Activated naive CD4-positive, alpha-beta T cell (primary cell): ENCODE measurements at regions not wholly inside any gene's neighbourhood (a gene's known extent, or its start where the extent isn't known, plus 50 kb on each side); places are given as distances from the start of the nearest gene placed in this dataset.
"Not testable (repeated sequence)": the region's sequence is repeated elsewhere in the genome, so short reads cannot be mapped to it uniquely, and the experiment has no call there.

Experiments used
- DNase-seq, 4 experiments: peaks; one replicate each; lab custom pipeline; 2025; lab: John Stamatoyannopoulos, UW

- no peak for DNase-seq
Observed at GRCh38 chr21:27885296-27885711, 918.4 kb upstream of the ADAMTS5 start.

- not testable (repeated sequence) for DNase-seq
Observed at GRCh38 chr21:27881331-27881730, 914.4 kb upstream of the ADAMTS5 start.

- not testable (repeated sequence) for DNase-seq
Observed at GRCh38 chr21:27872411-27872810, 905.5 kb upstream of the ADAMTS5 start.

- not testable (repeated sequence) for DNase-seq
Observed at GRCh38 chr21:27870755-27871154, 903.9 kb upstream of the ADAMTS5 start.

GRCh38 chr21:27860314-27860955, 893.5 kb upstream of the ADAMTS5 start:
- not testable (repeated sequence) for DNase-seq

GRCh38 chr21:27858053-27858825, 891.4 kb upstream of the ADAMTS5 start:
- not testable (repeated sequence) for DNase-seq

- not testable (repeated sequence) for DNase-seq
Observed at GRCh38 chr21:27856988-27857387, 890.1 kb upstream of the ADAMTS5 start.

- no peak for DNase-seq
Observed at GRCh38 chr21:27841084-27841672, 874.3 kb upstream of the ADAMTS5 start.

GRCh38 chr21:27840262-27840661, 873.4 kb upstream of the ADAMTS5 start:
- DNase-seq = no peak

GRCh38 chr21:27839512-27840115, 872.7 kb upstream of the ADAMTS5 start:
- DNase-seq = no peak

- DNase-seq = no peak
Observed at GRCh38 chr21:27838573-27838972, 871.7 kb upstream of the ADAMTS5 start.

- no peak for DNase-seq
Observed at GRCh38 chr21:27837936-27838335, 871.0 kb upstream of the ADAMTS5 start.

- DNase-seq = no peak
Observed at GRCh38 chr21:27833298-27833697, 866.4 kb upstream of the ADAMTS5 start.

- no peak for DNase-seq
Observed at GRCh38 chr21:27831816-27832569, 865.1 kb upstream of the ADAMTS5 start.

GRCh38 chr21:27831177-27831576, 864.3 kb upstream of the ADAMTS5 start:
- no peak for DNase-seq

GRCh38 chr21:27827972-27828371, 861.1 kb upstream of the ADAMTS5 start:
- no peak for DNase-seq

GRCh38 chr21:27825035-27825434, 858.1 kb upstream of the ADAMTS5 start:
- DNase-seq = no peak

GRCh38 chr21:27823652-27824201, 856.8 kb upstream of the ADAMTS5 start:
- no peak for DNase-seq

GRCh38 chr21:27820342-27820741, 853.5 kb upstream of the ADAMTS5 start:
- DNase-seq = no peak

- DNase-seq = no peak
Observed at GRCh38 chr21:27819299-27819698, 852.4 kb upstream of the ADAMTS5 start.

- no peak for DNase-seq
Observed at GRCh38 chr21:27818847-27819246, 852.0 kb upstream of the ADAMTS5 start.
